Testis (tissue), 2 donors: ENCODE measurements at regions not wholly inside any gene's neighbourhood (a gene's known extent, or its start where the extent isn't known, plus 50 kb on each side); places are given as distances from the start of the nearest gene placed in this dataset.

Experiments used
- DNase-seq: peaks from one replicate; pipeline ENCODE4 v3.0.0-alpha.2; 2019
- H3K27ac ChIP-seq, 2 donors: fragments of 200-600 bp; sonication (generic); one replicate each; pipeline ENCODE4 v1.5.1; 2019
- H3K27me3 ChIP-seq: fragments of 200-600 bp; sonication (generic); one replicate; pipeline ENCODE4 v1.5.1; 2019
- H3K36me3 ChIP-seq: fragments of 200-600 bp; sonication (generic); one replicate; pipeline ENCODE4 v1.5.1; 2017; ENCODE audit warnings: low read depth; ENCODE audit errors: missing control alignments
- H3K4me1 ChIP-seq: fragments of 200-600 bp; sonication (generic); one replicate; pipeline ENCODE4 v1.5.1; 2019
- H3K4me3 ChIP-seq, 2 donors: fragments of 200-600 bp; sonication (generic); one replicate each; pipeline ENCODE4 v1.5.1; 2017 to 2019
- H3K9me3 ChIP-seq: fragments of 200-600 bp; sonication (generic); one replicate; pipeline ENCODE4 v1.5.1; 2017
- POLR2A ChIP-seq: fragments of 450-650 bp; IDR thresholded peaks from one replicate; pipeline ENCODE4 v1.6.1; 2017; ENCODE audit warnings: antibody characterized with exemption, mild to moderate bottlenecking, moderate library complexity
- WGBS, 2 donors: methylation state at CpG; one replicate each; pipeline ENCODE4 v1.1.5; 2018; 5-methylcytosine and 5-hydroxymethylcytosine counted together
- intact Hi-C: fragments of 100-400 bp; cut with DNase I; formaldehyde crosslinking; loops from one replicate; pipeline ENCODE4 v1.15.1; 2023; ENCODE audit warnings: low total_unique reads
- TF ChIP-seq, protein P1 (sequence below), 3 experiments: fragments of 450-650 bp in 2 of 3; fragments of 200-600 bp in 1 of 3; sonication (generic) in 1 of 3; IDR thresholded peaks; one replicate each; pipeline ENCODE4 v1.5.1; 2016 to 2019; ENCODE audit warnings: antibody characterized with exemption in 3 of 3, mild to moderate bottlenecking in 2 of 3, moderate library complexity in 1 of 3

DNA sequence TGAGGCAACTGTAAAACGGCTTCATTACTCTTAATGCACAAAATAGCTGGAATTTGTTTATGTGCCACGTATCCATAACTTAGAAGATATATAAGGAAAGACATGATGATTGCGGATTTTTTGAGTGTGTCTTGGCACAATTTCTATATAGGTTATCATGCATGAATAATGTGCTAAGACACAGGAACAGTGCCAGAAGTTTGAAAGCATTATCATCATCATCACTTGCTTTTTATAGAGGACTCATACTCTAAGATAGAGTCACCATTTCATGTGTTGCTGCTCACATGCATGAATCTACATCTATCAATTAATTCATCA lies 113.4 kb downstream of the ELOVL4 start:
- no peak for TF ChIP-seq POLR2A
- 52 to 67% methylated on average over 3 of the region's 3 CpGs for whole genome bisulfite sequencing, 2 donors
- no peaks in the 10 kb centered on the region for H3K27me3 ChIP-seq
- H3K9me3 ChIP-seq = no peaks in the 10 kb centered on the region
- H3K36me3 ChIP-seq = no peaks in the 10 kb centered on the region
- no peak overlapping the region for H3K4me3 ChIP-seq
- H3K4me1 ChIP-seq = no peaks in the 10 kb centered on the region
- H3K27ac ChIP-seq = no peak overlapping the region
- no peak for DNase-seq
- intact Hi-C loops = no loop called here

DNA sequence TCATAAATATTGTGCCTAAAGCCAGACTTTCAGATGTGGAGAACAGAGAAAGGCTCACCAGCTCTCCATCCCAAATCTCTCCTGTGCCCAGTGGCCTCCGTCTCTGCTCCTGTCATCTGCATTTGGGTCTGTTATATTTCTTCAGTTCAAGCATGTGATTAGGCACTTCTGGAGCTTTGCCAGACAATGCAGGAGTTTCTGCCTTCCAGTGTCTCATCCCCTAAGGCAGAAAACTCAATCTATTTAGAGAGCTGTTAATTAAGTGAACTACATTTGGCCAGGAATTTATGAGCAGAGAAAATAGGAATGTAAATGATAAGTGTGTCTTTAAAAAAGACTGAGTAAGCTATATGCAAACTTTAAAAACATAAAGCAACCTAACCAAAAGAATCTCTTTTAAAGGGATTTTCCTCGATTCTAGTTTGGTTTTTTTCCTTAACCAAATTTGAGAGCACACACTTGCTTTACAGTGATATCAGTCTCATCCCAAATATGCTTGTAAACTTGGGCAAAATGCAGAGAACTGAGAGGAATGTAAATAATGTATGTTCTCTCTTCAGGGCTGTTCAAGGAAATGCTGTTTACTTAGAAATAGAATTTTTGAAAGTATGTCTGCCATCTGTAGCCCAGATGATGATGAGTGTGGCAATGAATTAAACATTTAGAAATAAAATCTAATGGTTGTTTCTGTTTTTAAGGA lies 113.9 kb downstream of the ELOVL4 start:
- H3K4me1 ChIP-seq = no peaks in the 10 kb centered on the region
- WGBS, 2 donors = 37 to 46% methylated on average over 2 of the region's 2 CpGs
- H3K4me3 ChIP-seq = no peak overlapping the region
- H3K9me3 ChIP-seq = no peaks in the 10 kb centered on the region
- no peak overlapping the region for H3K27ac ChIP-seq
- intact Hi-C loops = no loop called here
- no peak for DNase-seq
- TF ChIP-seq, protein P1, sequence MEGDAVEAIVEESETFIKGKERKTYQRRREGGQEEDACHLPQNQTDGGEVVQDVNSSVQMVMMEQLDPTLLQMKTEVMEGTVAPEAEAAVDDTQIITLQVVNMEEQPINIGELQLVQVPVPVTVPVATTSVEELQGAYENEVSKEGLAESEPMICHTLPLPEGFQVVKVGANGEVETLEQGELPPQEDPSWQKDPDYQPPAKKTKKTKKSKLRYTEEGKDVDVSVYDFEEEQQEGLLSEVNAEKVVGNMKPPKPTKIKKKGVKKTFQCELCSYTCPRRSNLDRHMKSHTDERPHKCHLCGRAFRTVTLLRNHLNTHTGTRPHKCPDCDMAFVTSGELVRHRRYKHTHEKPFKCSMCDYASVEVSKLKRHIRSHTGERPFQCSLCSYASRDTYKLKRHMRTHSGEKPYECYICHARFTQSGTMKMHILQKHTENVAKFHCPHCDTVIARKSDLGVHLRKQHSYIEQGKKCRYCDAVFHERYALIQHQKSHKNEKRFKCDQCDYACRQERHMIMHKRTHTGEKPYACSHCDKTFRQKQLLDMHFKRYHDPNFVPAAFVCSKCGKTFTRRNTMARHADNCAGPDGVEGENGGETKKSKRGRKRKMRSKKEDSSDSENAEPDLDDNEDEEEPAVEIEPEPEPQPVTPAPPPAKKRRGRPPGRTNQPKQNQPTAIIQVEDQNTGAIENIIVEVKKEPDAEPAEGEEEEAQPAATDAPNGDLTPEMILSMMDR (IDR thresholded peaks at IDR 0.05) = no peak
- no peak for TF ChIP-seq POLR2A
- no peaks in the 10 kb centered on the region for H3K36me3 ChIP-seq
- no peaks in the 10 kb centered on the region for H3K27me3 ChIP-seq

DNA sequence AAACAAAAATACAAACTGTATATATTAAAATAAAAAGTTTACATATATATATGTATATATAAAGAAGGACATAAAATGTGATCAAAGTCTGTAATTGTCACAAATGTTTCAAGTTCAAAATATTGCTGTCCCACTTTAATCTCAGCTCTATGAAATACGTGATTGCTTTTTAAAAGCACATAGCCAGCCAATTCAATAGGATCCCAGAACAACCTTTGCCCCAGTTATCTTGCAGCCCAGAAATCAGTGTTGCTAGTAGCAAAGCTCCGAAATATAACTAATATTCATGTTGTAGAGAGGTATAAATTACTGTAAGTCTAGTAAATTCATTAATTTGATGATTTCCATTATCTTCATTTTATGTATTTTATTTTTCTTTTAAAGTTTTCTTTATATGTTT lies 114.6 kb downstream of the ELOVL4 start:
- TF ChIP-seq, protein P1 (IDR thresholded peaks at IDR 0.05) = no peak
- TF ChIP-seq POLR2A = no peak
- WGBS, 2 donors = 63 to 77% methylated on average over 2 of the region's 2 CpGs

DNA sequence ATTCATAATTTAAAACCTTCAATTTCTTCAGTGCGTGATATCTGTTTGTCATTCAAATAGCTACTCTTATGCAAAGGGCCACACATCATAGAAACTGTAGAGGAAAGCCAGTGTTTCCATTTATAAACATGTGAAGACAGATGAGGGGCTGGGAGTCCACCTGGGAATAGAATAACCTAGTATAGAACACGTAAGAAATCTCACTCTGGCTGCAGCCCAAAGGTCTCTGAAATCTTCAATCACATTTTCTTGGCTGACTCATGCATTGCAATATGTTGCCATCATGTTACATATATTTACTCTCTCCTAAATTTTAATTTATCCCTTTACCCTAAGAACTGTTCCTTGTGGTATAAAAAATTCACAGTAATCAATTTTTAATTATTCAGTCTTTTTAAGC lies 123.2 kb downstream of the ELOVL4 start:
- 70 to 71% methylated on average over 2 of the region's 2 CpGs for WGBS, 2 donors
- intact Hi-C loops = no loop called here
- Histone ChIP-seq H3K36me3 (no peaks in the 10 kb centered on the region), H3K9me3 (no peaks in the 10 kb centered on the region), H3K4me3 (no peak overlapping the region), H3K27ac (no peak overlapping the region), H3K27me3 (no peaks in the 10 kb centered on the region), H3K4me1 (no peaks in the 10 kb centered on the region)
- DNase-seq = no peak
- TF ChIP-seq, protein P1 (IDR thresholded peaks at IDR 0.05) = no peak
- TF ChIP-seq POLR2A = no peak

More for the DNA sequence above, 114.6 kb downstream of the ELOVL4 start:
- Histone ChIP-seq H3K27ac (no peak overlapping the region), H3K9me3 (no peaks in the 10 kb centered on the region), H3K27me3 (no peaks in the 10 kb centered on the region), H3K4me3 (no peak overlapping the region), H3K4me1 (no peaks in the 10 kb centered on the region), H3K36me3 (no peaks in the 10 kb centered on the region)
- DNase-seq = no peak
- intact Hi-C loops = no loop called here

DNA sequence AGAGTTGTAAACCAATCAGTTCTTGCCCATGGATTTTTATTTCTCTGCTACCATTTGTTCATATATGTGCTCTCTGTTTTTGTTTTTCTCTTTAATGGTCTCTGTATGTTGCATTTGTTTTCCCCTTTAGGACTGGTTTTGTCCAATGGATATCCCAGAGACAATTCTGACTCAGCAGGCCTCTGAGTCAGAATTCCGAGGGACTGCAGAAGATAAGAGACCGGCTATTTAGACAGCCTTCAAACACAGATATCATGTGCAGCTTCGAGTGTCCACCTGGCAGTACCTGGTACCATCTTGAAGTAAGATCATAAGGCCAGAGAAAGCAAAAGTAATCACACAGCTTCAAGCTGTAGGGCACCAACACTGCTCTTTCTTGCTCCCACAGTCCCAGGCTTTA lies 125.5 kb downstream of the ELOVL4 start:
- no peak overlapping the region for H3K4me3 ChIP-seq
- H3K4me1 ChIP-seq = no peaks in the 10 kb centered on the region
- no peaks in the 10 kb centered on the region for H3K9me3 ChIP-seq
- 43 to 44% methylated on average over 3 of the region's 3 CpGs for WGBS, 2 donors
- TF ChIP-seq, protein P1 (IDR thresholded peaks at IDR 0.05) = no peak
- no peak for TF ChIP-seq POLR2A
- no peaks in the 10 kb centered on the region for H3K27me3 ChIP-seq
- H3K36me3 ChIP-seq = no peaks in the 10 kb centered on the region
- no peak overlapping the region for H3K27ac ChIP-seq
- DNase-seq = no peak
- intact Hi-C loops = no loop called here
